Tongue (tissue), 1 donor: ENCODE measurements at regions not wholly inside any gene's neighbourhood (a gene's known extent, or its start where the extent isn't known, plus 50 kb on each side); places are given as distances from the start of the nearest gene placed in this dataset.
A peak's percentile ranks its signal among the peaks of the same experiment; 100 is the strongest.
"Not testable (repeated sequence)": the region's sequence is repeated elsewhere in the genome, so short reads cannot be mapped to it uniquely, and the experiment has no call there.

ENCODE experiments used
- DNase-seq: peaks from one replicate; pipeline ENCODE4 v3.0.0-alpha.2; 2015

- no peak for DNase-seq
Observed at GRCh38 chr3:70737666-70738290, 425.3 kb upstream of the MDFIC2 start.

- DNase-seq, result no peak
Observed at GRCh38 chr3:70736009-70736408, 423.6 kb upstream of the MDFIC2 start.

- DNase-seq, result no peak
Observed at GRCh38 chr3:70734756-70735155, 422.3 kb upstream of the MDFIC2 start.

GRCh38 chr3:70731046-70731445 lies 418.6 kb upstream of the MDFIC2 start:
- no peak for DNase-seq

GRCh38 chr3:70729845-70730244 lies 417.4 kb upstream of the MDFIC2 start:
- no peak for DNase-seq

- DNase-seq, result no peak
Observed at GRCh38 chr3:70728311-70728710, 415.9 kb upstream of the MDFIC2 start.

GRCh38 chr3:70726961-70727360 lies 414.5 kb upstream of the MDFIC2 start:
- no peak for DNase-seq

GRCh38 chr3:70726096-70726938 lies 413.9 kb upstream of the MDFIC2 start:
- DNase-seq, result no peak

- DNase-seq, result no peak
Observed at GRCh38 chr3:70722018-70722417, 409.6 kb upstream of the MDFIC2 start.

- peak; percentile 38 for DNase-seq
Observed at GRCh38 chr3:70716832-70717231, 404.4 kb upstream of the MDFIC2 start.

- DNase-seq, result no peak
Observed at GRCh38 chr3:70712449-70713082, 400.1 kb upstream of the MDFIC2 start.

- DNase-seq, result peak; percentile 19
Observed at GRCh38 chr3:70703305-70704102, 391.1 kb upstream of the MDFIC2 start.

- DNase-seq, result no peak
Observed at GRCh38 chr3:70702132-70702531, 389.7 kb upstream of the MDFIC2 start.

- DNase-seq, result no peak
Observed at GRCh38 chr3:70684701-70685100, 372.3 kb upstream of the MDFIC2 start.

GRCh38 chr3:70675810-70676209 lies 363.4 kb upstream of the MDFIC2 start:
- DNase-seq, result not testable (repeated sequence)

GRCh38 chr3:70658513-70659310 lies 346.3 kb upstream of the MDFIC2 start:
- no peak for DNase-seq

- no peak for DNase-seq
Observed at GRCh38 chr3:70657454-70657853, 345.0 kb upstream of the MDFIC2 start.

GRCh38 chr3:70647823-70648222 lies 335.4 kb upstream of the MDFIC2 start:
- no peak for DNase-seq

GRCh38 chr3:70647094-70647493 lies 334.7 kb upstream of the MDFIC2 start:
- DNase-seq, result no peak

- peak; percentile 7 for DNase-seq
Observed at GRCh38 chr3:70646635-70647034, 334.2 kb upstream of the MDFIC2 start.

- peak; percentile 12 for DNase-seq
Observed at GRCh38 chr3:70640481-70640880, 328.0 kb upstream of the MDFIC2 start.

GRCh38 chr3:70635301-70635700 lies 322.9 kb upstream of the MDFIC2 start:
- no peak for DNase-seq
